Gastroesophageal sphincter (tissue), 4 donors: ENCODE measurements at regions not wholly inside any gene's neighbourhood (a gene's known extent, or its start where the extent isn't known, plus 50 kb on each side); places are given as distances from the start of the nearest gene placed in this dataset.

Experiments used
- ATAC-seq: fragments of 150-250 bp; one replicate; pipeline ENCODE4 v1.9.1; 2016; ENCODE audit warnings: mild to moderate bottlenecking, moderate library complexity
- H3K27ac ChIP-seq, 4 donors: fragments of 200-600 bp; sonication (generic) in 3 of 4; 1 replicate in 3 of 4; 2 replicates in 1 of 4; pipeline ENCODE4 v1.5.1; 2016 to 2019
- H3K27me3 ChIP-seq: fragments of 200-600 bp; sonication (generic); one replicate; pipeline ENCODE4 v1.5.1; 2019
- H3K36me3 ChIP-seq, 2 donors: fragments of 200-600 bp; sonication (generic); one replicate each; pipeline ENCODE4 v1.5.1; 2019; ENCODE audit warnings: control low read depth in 1 of 2
- H3K4me1 ChIP-seq, 3 donors: fragments of 200-600 bp; sonication (generic); 1 replicate in 2 of 3; 2 replicates in 1 of 3; pipeline ENCODE4 v1.5.1; 2016 to 2019; ENCODE audit warnings: control low read depth in 2 of 3
- H3K4me3 ChIP-seq, 2 donors: fragments of 200-600 bp; sonication (generic); one replicate each; pipeline ENCODE4 v1.5.1; 2019; ENCODE audit warnings: mild to moderate bottlenecking in 1 of 2, moderate library complexity in 1 of 2
- H3K9me3 ChIP-seq, 3 donors: fragments of 200-600 bp; sonication (generic); one replicate each; pipeline ENCODE4 v1.5.1; 2017 to 2019; ENCODE audit warnings: control low read depth in 2 of 3
- CTCF ChIP-seq, 4 experiments: fragments of 200-600 bp in 2 of 4; fragments of 450-650 bp in 2 of 4; sonication (generic) in 1 of 4; IDR thresholded peaks; one replicate each; pipeline ENCODE4 v1.5.1; 2017 to 2019; ENCODE audit warnings: antibody characterized with exemption in 4 of 4, mild to moderate bottlenecking in 2 of 4, moderate library complexity in 2 of 4
- EP300 ChIP-seq: sonication (generic); formaldehyde crosslinking; IDR thresholded peaks from one replicate; pipeline ENCODE4 v1.6.1; 2017; ENCODE audit warnings: antibody characterized with exemption, mild to moderate bottlenecking
- POLR2A ChIP-seq, 2 donors: fragments of 450-650 bp; IDR thresholded peaks; one replicate each; pipeline ENCODE4 v1.6.1; 2017; ENCODE audit warnings: antibody characterized with exemption in 2 of 2, mild to moderate bottlenecking in 2 of 2, moderate library complexity in 1 of 2
- POLR2AphosphoS5 ChIP-seq: sonication (generic); formaldehyde crosslinking; IDR thresholded peaks from one replicate; pipeline ENCODE4 v1.6.1; 2017; ENCODE audit warnings: antibody characterized with exemption
- WGBS, 2 donors: methylation state at CpG; one replicate each; pipeline ENCODE4 v1.1.5; 2018; ENCODE audit warnings: low coverage in 1 of 2; 5-methylcytosine and 5-hydroxymethylcytosine counted together

- Histone ChIP-seq H3K36me3 (no peaks in the 10 kb centered on the region), H3K27me3 (no peaks in the 10 kb centered on the region), H3K27ac (no peak overlapping the region), H3K4me1 (no peaks in the 10 kb centered on the region), H3K9me3 (peaks cover 0 to 10% (median 0%) of the 10 kb centered on the region in 3 donors), H3K4me3 (no peak overlapping the region)
- WGBS, 2 donors, result 89 to 94% methylated on average over 2 of the region's 2 CpGs
- ATAC-seq, result no peak
- no peak for TF ChIP-seq CTCF (IDR thresholded peaks at IDR 0.05)
These were observed 330.0 kb upstream of the POU3F3 start for GRCh38 chr2:104523921-104524320.

- WGBS, 2 donors, result 32 to 83% methylated on average over 1 to 5 of the region's 8 CpGs
- H3K4me3 ChIP-seq, result no peak overlapping the region
- TF ChIP-seq POLR2AphosphoS5, result no peak
- no peak for TF ChIP-seq CTCF (IDR thresholded peaks at IDR 0.05)
- no peak for TF ChIP-seq POLR2A (IDR thresholded peaks at IDR 0.05)
- no peak for TF ChIP-seq EP300
- H3K9me3 ChIP-seq, result no peaks in the 10 kb centered on the region
- H3K27ac ChIP-seq, result no peak overlapping the region
- no peaks in the 10 kb centered on the region for H3K27me3 ChIP-seq
- no peak for ATAC-seq
- H3K4me1 ChIP-seq, result no peaks in the 10 kb centered on the region
- no peaks in the 10 kb centered on the region for H3K36me3 ChIP-seq
These were observed 325.8 kb upstream of the POU3F3 start for GRCh38 chr2:104528101-104528500.

- no peak for ATAC-seq
- 71 to 88% methylated on average over 4 to 8 of the region's 10 CpGs for WGBS, 2 donors
- TF ChIP-seq EP300, result no peak
- no peak for TF ChIP-seq CTCF (IDR thresholded peaks at IDR 0.05)
- TF ChIP-seq POLR2AphosphoS5, result no peak
- no peak for TF ChIP-seq POLR2A (IDR thresholded peaks at IDR 0.05)
- no peaks in the 10 kb centered on the region for H3K4me1 ChIP-seq
- no peak overlapping the region for H3K4me3 ChIP-seq
- H3K9me3 ChIP-seq, result no peaks in the 10 kb centered on the region
- H3K36me3 ChIP-seq, result no peaks in the 10 kb centered on the region
- no peak overlapping the region for H3K27ac ChIP-seq
- H3K27me3 ChIP-seq, result no peaks in the 10 kb centered on the region
These were observed 322.8 kb upstream of the POU3F3 start for GRCh38 chr2:104531122-104531521.

DNA sequence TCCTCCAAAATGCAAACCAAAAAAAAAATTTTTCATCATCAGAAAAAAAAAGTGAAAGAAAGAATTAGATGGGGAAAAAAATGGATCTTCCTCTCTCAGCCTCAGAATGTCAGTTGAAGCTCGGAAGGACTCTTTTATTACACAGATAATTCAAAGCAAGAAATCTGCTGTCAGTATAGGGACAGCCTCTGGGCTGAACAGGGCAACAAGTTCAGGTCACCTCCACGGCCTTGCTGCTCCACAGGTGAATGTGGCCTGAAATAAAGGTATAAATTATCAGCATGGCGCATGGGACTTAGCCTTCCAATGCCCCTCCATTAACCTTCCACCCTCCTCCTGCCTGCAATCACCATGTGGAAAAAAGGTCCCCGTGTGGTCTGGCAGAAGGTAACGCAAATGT is 316.8 kb upstream of the POU3F3 start:
- Histone ChIP-seq H3K9me3 (no peaks in the 10 kb centered on the region), H3K4me1 (no peaks in the 10 kb centered on the region), H3K27ac (no peak overlapping the region), H3K27me3 (no peaks in the 10 kb centered on the region), H3K36me3 (no peaks in the 10 kb centered on the region), H3K4me3 (no peak overlapping the region)
- 51 to 76% methylated on average over 2 to 4 of the region's 5 CpGs for WGBS, 2 donors
- no peak for ATAC-seq
- TF ChIP-seq EP300 (no peak), POLR2AphosphoS5 (no peak), CTCF (IDR thresholded peaks at IDR 0.05) (no peak), POLR2A (IDR thresholded peaks at IDR 0.05) (no peak)

DNA sequence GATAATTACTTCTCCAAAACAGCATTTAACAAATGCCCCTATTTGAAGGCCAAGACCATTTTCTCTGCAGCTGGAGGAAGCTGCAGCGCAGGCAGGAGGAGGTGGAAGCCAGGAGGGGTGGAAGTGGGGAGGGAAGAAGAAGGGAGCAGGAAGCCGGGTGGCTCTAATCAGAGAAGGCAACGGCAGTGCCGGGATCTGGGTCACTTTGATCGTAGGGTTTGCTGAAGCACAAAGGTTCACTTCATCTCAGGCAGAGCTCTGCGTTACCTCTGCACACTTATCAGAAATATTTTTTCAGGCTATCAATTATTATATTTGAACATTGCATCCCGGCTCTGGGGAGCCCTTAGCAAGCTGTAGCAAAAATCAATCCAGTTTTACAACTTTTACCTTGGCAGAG is 315.8 kb upstream of the POU3F3 start:
- Histone ChIP-seq H3K36me3 (no peaks in the 10 kb centered on the region), H3K27ac (no peak overlapping the region)

More for the DNA sequence above, 315.8 kb upstream of the POU3F3 start:
- Histone ChIP-seq H3K4me1 (no peaks in the 10 kb centered on the region), H3K27me3 (no peaks in the 10 kb centered on the region), H3K9me3 (no peaks in the 10 kb centered on the region), H3K4me3 (no peak overlapping the region)
- ATAC-seq, result no peak
- WGBS, 2 donors, result 39 to 43% methylated on average over 6 to 7 of the region's 7 CpGs
- TF ChIP-seq EP300 (no peak), POLR2AphosphoS5 (no peak), CTCF (IDR thresholded peaks at IDR 0.05) (no peak), POLR2A (IDR thresholded peaks at IDR 0.05) (no peak)
